H1 (cell line): ENCODE measurements at regions not wholly inside any gene's neighbourhood (a gene's known extent, or its start where the extent isn't known, plus 50 kb on each side); places are given as distances from the start of the nearest gene placed in this dataset.

ENCODE experiments used
- CEBPB ChIP-seq: IDR thresholded peaks from 2 replicates; pipeline ENCODE4 v1.6.1; 2012; ENCODE audit warnings: low read depth, low read length
- GTF2F1 ChIP-seq: IDR thresholded peaks from 2 replicates; pipeline ENCODE4 v1.6.1; 2012; ENCODE audit warnings: low read depth, low read length, improper control_type of control experiment, borderline replicate concordance
- TF ChIP-seq, protein P1 (sequence below): IDR thresholded peaks from 2 replicates; pipeline ENCODE4 v1.6.1; 2012; ENCODE audit warnings: inconsistent platforms

DNA sequence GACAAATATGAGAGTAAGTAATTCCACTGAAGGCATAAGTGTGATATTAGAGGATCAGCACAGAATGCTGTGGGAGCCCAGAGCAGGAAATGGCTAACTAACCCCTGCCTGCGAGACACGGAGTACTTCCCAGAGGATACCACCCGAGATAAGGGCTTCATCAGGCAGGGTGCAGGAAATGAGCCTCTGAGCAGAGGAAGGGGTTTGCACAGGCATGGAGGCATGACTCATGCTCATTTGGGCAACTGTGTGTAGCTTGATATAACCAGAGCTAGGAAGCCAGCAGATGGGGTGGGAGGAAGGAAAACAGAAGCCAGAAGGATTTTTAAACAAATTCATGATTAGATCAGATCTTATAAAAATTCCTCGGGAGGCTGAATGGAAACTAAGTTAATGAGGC, 70.0 kb upstream of the TSPAN5 start (continued):
- TF ChIP-seq GTF2F1, result no peak
- TF ChIP-seq, protein P1, sequence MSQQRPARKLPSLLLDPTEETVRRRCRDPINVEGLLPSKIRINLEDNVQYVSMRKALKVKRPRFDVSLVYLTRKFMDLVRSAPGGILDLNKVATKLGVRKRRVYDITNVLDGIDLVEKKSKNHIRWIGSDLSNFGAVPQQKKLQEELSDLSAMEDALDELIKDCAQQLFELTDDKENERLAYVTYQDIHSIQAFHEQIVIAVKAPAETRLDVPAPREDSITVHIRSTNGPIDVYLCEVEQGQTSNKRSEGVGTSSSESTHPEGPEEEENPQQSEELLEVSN, result no peak
- TF ChIP-seq CEBPB, result no peak
